Calu3 (cell line): ENCODE measurements at regions not wholly inside any gene's neighbourhood (a gene's known extent, or its start where the extent isn't known, plus 50 kb on each side); places are given as distances from the start of the nearest gene placed in this dataset.

Source experiments
- BruUV-seq: library from RNA; stranded (reverse); fragments of 400-500 nt; replicated peaks from 2 replicates; lab custom pipeline; 2021; lab: Mats Ljungman, UMichigan
- CTCF ChIA-PET: fragments of 300-600 bp; sonication (Branson Sonifier 250); formaldehyde crosslinking; loops from one replicate; lab custom pipeline; 2022; ENCODE audit warnings: antibody characterized with exemption; lab: Charles Lee
- DNase-seq: peaks from one replicate; pipeline ENCODE4 v3.0.0; 2022
- H3K27ac Mint-ChIP-seq: one replicate; pipeline ENCODE4 v1.8.0; 2022; ENCODE audit warnings: mixed read lengths; ENCODE audit not compliant: unreplicated experiment
- H3K27me3 Mint-ChIP-seq: one replicate; pipeline ENCODE4 v1.8.0; 2022; ENCODE audit warnings: mixed read lengths; ENCODE audit not compliant: unreplicated experiment
- H3K36me3 Mint-ChIP-seq: one replicate; pipeline ENCODE4 v1.8.0; 2022; ENCODE audit warnings: mild to moderate bottlenecking, moderate library complexity, mixed read lengths; ENCODE audit not compliant: insufficient read depth, unreplicated experiment
- H3K4me1 Mint-ChIP-seq: one replicate; pipeline ENCODE4 v1.8.0; 2022; ENCODE audit warnings: mild to moderate bottlenecking, low read depth, mixed read lengths; ENCODE audit not compliant: unreplicated experiment
- H3K4me3 Mint-ChIP-seq: one replicate; pipeline ENCODE4 v1.8.0; 2022; ENCODE audit warnings: mild to moderate bottlenecking, low read depth, moderate library complexity, mixed read lengths; ENCODE audit not compliant: unreplicated experiment
- H3K9me3 Mint-ChIP-seq: one replicate; pipeline ENCODE4 v1.8.0; 2022; ENCODE audit warnings: low read depth, mixed read lengths; ENCODE audit not compliant: unreplicated experiment
- CTCF ChIP-seq: fragments of 200-600 bp; IDR thresholded peaks from one replicate; pipeline ENCODE4 v1.8.0; 2022; ENCODE audit warnings: antibody characterized with exemption; ENCODE audit not compliant: unreplicated experiment
- intact Hi-C: fragments of 100-400 bp; cut with micrococcal nuclease; formaldehyde crosslinking; loops from one replicate; pipeline ENCODE4 v1.10.0; 2022; ENCODE audit not compliant: unreplicated experiment

DNA sequence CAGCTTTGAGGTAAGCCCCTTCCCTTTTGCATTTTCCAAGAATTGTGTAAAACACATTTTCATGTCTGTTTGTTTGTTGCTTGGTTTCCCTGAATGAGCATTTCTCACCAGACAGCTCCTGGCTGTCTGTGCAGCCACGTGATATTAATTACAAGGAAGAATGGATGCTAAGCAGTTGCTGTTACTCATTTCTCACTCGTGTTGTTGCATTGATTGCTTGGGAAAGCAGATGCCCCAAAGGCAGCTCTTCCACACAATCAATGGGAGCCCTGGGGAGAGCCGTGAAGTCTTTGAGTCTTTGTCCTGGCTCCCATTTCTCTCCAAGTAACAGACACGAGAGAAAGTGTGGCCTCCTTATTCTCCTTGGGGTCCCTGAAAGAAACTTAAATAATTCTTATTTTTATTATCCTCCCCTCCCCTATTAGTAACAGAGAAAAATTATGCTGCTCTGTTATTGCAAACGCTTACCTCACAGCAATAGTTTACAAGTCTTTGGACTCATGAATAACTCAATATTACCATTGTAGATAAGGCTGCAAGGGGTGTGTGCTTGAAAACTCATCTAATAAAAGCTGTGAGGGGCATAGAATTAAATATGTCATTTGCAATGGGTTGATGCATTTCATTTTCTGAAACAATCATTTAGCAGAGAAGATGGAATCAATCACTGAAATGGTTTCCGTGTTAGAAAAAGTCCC, 127.7 kb upstream of the CAMK1G start:
- intact Hi-C loops = no loop called here
- H3K27ac Mint-ChIP-seq = no peak overlapping the region
- no peaks in the 10 kb centered on the region for H3K4me1 Mint-ChIP-seq
- no peak overlapping the region for H3K4me3 Mint-ChIP-seq
- no peaks in the 10 kb centered on the region for H3K9me3 Mint-ChIP-seq
- BruUV-seq = no TSS peak
- peaks cover 79% of the 10 kb centered on the region for H3K27me3 Mint-ChIP-seq
- H3K36me3 Mint-ChIP-seq = no peaks in the 10 kb centered on the region
- CTCF ChIA-PET = no interaction called here
- TF ChIP-seq CTCF = no peak
- no peak for DNase-seq

GRCh38 chr1:209456878-209457277, 126.6 kb upstream of the CAMK1G start:
- Mint-ChIP-seq H3K4me3 (no peak overlapping the region), H3K27ac (no peak overlapping the region), H3K36me3 (no peaks in the 10 kb centered on the region), H3K27me3 (peaks cover 80% of the 10 kb centered on the region), H3K9me3 (peaks cover 2% of the 10 kb centered on the region), H3K4me1 (no peaks in the 10 kb centered on the region)
- no TSS peak for BruUV-seq
- no peak for DNase-seq
- intact Hi-C loops = no loop called here
- CTCF ChIA-PET = no interaction called here
- no peak for TF ChIP-seq CTCF

GRCh38 chr1:209457401-209458125, 126.0 kb upstream of the CAMK1G start:
- Mint-ChIP-seq H3K27ac (no peak overlapping the region), H3K4me1 (no peaks in the 10 kb centered on the region), H3K9me3 (peaks cover 3% of the 10 kb centered on the region), H3K4me3 (no peak overlapping the region), H3K27me3 (peaks cover 80% of the 10 kb centered on the region), H3K36me3 (no peaks in the 10 kb centered on the region)
- no peak for DNase-seq
- no peak for TF ChIP-seq CTCF
- intact Hi-C loops = no loop called here
- no TSS peak for BruUV-seq
- CTCF ChIA-PET = no interaction called here

GRCh38 chr1:209458921-209459320, 124.6 kb upstream of the CAMK1G start:
- H3K9me3 Mint-ChIP-seq = peaks cover 3% of the 10 kb centered on the region
- intact Hi-C loops = no loop called here
- CTCF ChIA-PET = no interaction called here
- TF ChIP-seq CTCF = no peak
- H3K27me3 Mint-ChIP-seq = peaks cover 81% of the 10 kb centered on the region
- no peak overlapping the region for H3K4me3 Mint-ChIP-seq
- no peaks in the 10 kb centered on the region for H3K4me1 Mint-ChIP-seq
- no TSS peak for BruUV-seq
- no peak for DNase-seq
- no peak overlapping the region for H3K27ac Mint-ChIP-seq
- H3K36me3 Mint-ChIP-seq = no peaks in the 10 kb centered on the region
